Astrocyte of the cerebellum (primary cell): ENCODE measurements at regions not wholly inside any gene's neighbourhood (a gene's known extent, or its start where the extent isn't known, plus 50 kb on each side); places are given as distances from the start of the nearest gene placed in this dataset.
"Not testable (repeated sequence)": the region's sequence is repeated elsewhere in the genome, so short reads cannot be mapped to it uniquely, and the experiment has no call there.

Experiments
- DNase-seq: peaks from one replicate; pipeline ENCODE4 v3.0.0-alpha.2; 2011; ENCODE audit warnings: low read depth
- H3K4me3 ChIP-seq: 2 replicates; pipeline ENCODE4 v1.5.1; 2011; ENCODE audit warnings: mild to moderate bottlenecking, low read depth, low read length, moderate library complexity
- CTCF ChIP-seq: IDR thresholded peaks from 2 replicates; pipeline ENCODE4 v1.5.1; 2012; ENCODE audit warnings: low read length, low read depth, moderate library complexity, mild to moderate bottlenecking; ENCODE audit errors: missing control alignments
- in situ Hi-C: cut with HindIII; loops from 2 replicates; pipeline ENCODE4 v1.10.0; 2017; ENCODE audit warnings: low sequenced_read_pairs

- no peak for DNase-seq
- in situ Hi-C loops = no loop called here
- H3K4me3 ChIP-seq = peak overlapping the region; percentile 15
- TF ChIP-seq CTCF = no peak
Measured at GRCh38 chr18:2223449-2223848, 347.9 kb downstream of the METTL4 start.

GRCh38 chr18:2223849-2224248 is 347.5 kb downstream of the METTL4 start:
- peak overlapping the region; percentile 15 for H3K4me3 ChIP-seq
- peak; percentile 38 for DNase-seq
- TF ChIP-seq CTCF = peak; percentile 67
- in situ Hi-C loops = no loop called here

GRCh38 chr18:2236232-2236631 is 335.1 kb downstream of the METTL4 start:
- no peak for DNase-seq
- in situ Hi-C loops = no loop called here
- no peak overlapping the region for H3K4me3 ChIP-seq
- no peak for TF ChIP-seq CTCF

GRCh38 chr18:2237706-2238105 is 333.6 kb downstream of the METTL4 start:
- no peak for DNase-seq

GRCh38 chr18:2240311-2240705 is 331.0 kb downstream of the METTL4 start:
- DNase-seq = no peak
- no peak for TF ChIP-seq CTCF
- in situ Hi-C loops = no loop called here
- H3K4me3 ChIP-seq = no peak overlapping the region

More at GRCh38 chr18:2237706-2238105, 333.6 kb downstream of the METTL4 start:
- TF ChIP-seq CTCF = no peak
- in situ Hi-C loops = no loop called here
- H3K4me3 ChIP-seq = no peak overlapping the region

GRCh38 chr18:2244641-2245040 is 326.7 kb downstream of the METTL4 start:
- TF ChIP-seq CTCF = no peak
- in situ Hi-C loops = no loop called here
- no peak overlapping the region for H3K4me3 ChIP-seq
- DNase-seq = no peak

GRCh38 chr18:2247101-2247500 is 324.2 kb downstream of the METTL4 start:
- DNase-seq, H3K4me3 ChIP-seq, in situ Hi-C loops: not testable (repeated sequence)
